ENCODE measurements at regions not wholly inside any gene's neighbourhood (a gene's known extent, or its start where the extent isn't known, plus 50 kb on each side); places are given as distances from the start of the nearest gene placed in this dataset.

DNA sequence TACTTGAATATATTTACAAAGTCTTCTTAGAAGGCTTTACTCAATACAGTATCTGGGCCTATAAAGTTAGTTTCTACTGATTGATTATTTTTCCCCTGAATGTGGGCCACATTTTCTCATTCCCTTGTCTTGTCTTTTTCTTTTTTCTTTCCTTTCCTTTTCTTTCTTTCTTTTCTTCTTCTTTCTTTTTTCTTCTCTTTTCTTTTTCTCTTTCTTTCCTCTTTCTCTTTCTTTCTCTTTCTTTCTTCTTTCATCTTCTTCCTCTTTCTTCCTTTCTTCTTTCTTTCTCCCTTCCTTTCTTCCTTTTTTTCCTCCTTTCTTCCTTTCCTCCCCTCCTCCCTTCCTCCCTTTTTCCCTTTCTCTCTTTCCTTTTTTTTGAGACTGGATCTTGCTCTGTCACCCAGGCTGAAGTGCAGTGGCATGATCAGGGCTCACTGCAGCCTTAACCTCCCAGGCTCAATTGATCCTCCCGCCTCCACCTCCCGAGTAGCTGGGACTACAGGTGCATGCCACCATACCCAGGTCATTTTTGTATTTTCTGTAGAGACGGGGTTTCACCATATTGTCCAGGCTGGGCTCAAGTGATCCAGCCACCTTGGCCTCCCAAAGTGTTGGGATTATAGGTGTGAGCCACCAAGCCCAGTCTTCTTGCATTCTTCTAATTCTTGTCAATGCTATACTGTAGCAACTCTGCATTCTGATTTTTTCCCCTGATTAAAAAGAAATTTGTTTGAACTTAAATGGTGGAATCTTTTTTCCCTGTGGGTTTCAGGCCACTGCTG lies 133.1 kb upstream of the FBXO11 start:
- H3K9me3 Mint-ChIP-seq (ENCODE audit: unreplicated experiment) = no peaks in the 10 kb centered on the region
- peaks cover 2% of the 10 kb centered on the region for H3K27me3 Mint-ChIP-seq (ENCODE audit: unreplicated experiment)
- TF ChIP-seq, protein P1, sequence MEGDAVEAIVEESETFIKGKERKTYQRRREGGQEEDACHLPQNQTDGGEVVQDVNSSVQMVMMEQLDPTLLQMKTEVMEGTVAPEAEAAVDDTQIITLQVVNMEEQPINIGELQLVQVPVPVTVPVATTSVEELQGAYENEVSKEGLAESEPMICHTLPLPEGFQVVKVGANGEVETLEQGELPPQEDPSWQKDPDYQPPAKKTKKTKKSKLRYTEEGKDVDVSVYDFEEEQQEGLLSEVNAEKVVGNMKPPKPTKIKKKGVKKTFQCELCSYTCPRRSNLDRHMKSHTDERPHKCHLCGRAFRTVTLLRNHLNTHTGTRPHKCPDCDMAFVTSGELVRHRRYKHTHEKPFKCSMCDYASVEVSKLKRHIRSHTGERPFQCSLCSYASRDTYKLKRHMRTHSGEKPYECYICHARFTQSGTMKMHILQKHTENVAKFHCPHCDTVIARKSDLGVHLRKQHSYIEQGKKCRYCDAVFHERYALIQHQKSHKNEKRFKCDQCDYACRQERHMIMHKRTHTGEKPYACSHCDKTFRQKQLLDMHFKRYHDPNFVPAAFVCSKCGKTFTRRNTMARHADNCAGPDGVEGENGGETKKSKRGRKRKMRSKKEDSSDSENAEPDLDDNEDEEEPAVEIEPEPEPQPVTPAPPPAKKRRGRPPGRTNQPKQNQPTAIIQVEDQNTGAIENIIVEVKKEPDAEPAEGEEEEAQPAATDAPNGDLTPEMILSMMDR (IDR thresholded peaks at IDR 0.05) = no peak
- no peak overlapping the region for H3K4me3 Mint-ChIP-seq (ENCODE audit: unreplicated experiment)
- H3K27ac Mint-ChIP-seq (ENCODE audit: unreplicated experiment) = no peak overlapping the region
- no peaks in the 10 kb centered on the region for H3K4me1 Mint-ChIP-seq (ENCODE audit: unreplicated experiment)
- H3K36me3 Mint-ChIP-seq (ENCODE audit: unreplicated experiment) = no peaks in the 10 kb centered on the region
- no peak for DNase-seq (ENCODE audit: extremely low spot score, unreplicated experiment)

DNA sequence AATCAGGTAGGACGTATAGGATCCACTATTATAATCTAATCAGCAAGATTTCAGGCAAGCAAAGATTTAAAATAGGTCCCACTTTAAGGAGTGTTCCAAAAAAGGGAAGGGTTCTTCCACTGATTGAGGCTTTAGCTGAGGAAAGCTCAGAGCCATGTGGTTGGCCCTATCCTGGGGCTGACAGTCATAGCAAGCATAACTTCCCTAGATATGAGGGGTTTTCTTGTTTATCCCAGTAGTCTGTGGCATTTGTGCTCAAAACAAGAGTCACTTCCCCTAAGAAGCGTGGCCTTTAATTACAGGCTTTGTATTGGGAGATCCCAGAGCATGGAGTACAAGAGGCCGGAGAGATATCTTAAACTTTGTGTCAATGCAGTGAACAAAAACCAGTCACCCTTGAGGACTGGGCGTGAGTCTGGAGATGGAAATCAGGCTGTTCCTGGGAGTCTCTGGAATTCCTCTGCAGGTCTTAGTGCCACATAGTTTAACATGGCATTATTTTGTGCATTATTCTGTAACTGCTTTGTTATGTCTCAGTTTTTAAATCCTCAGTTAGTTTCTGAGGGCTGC lies 136.9 kb upstream of the FBXO11 start:
- Mint-ChIP-seq H3K27ac (ENCODE audit: unreplicated experiment) (no peak overlapping the region), H3K36me3 (ENCODE audit: unreplicated experiment) (no peaks in the 10 kb centered on the region), H3K4me3 (ENCODE audit: unreplicated experiment) (no peak overlapping the region), H3K9me3 (ENCODE audit: unreplicated experiment) (no peaks in the 10 kb centered on the region), H3K4me1 (ENCODE audit: unreplicated experiment) (no peaks in the 10 kb centered on the region), H3K27me3 (ENCODE audit: unreplicated experiment) (no peaks in the 10 kb centered on the region)
- DNase-seq (ENCODE audit: extremely low spot score, unreplicated experiment) = no peak
- TF ChIP-seq, protein P1 (IDR thresholded peaks at IDR 0.05) = no peak

DNA sequence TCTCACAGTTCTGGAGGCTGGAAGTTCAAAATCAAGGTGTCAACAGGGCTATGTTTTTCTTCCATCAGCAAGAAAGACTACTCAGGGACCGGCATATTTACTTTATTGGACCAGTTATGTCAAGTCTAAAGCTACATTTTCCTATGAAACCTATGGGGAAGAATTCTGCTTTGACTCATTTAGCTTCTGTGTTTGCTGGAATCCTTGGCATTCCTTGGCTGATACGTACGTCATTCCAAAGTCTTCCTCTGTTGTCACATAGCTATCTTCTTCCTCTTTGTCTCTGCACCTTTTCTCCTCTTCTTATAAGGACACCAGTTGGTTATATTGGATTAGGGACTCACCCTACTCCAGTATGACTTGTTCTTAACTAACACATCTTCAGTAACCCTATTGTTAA lies 137.4 kb upstream of the FBXO11 start:
- Mint-ChIP-seq H3K4me1 (ENCODE audit: unreplicated experiment) (no peaks in the 10 kb centered on the region), H3K27me3 (ENCODE audit: unreplicated experiment) (no peaks in the 10 kb centered on the region), H3K4me3 (ENCODE audit: unreplicated experiment) (no peak overlapping the region), H3K9me3 (ENCODE audit: unreplicated experiment) (no peaks in the 10 kb centered on the region), H3K36me3 (ENCODE audit: unreplicated experiment) (no peaks in the 10 kb centered on the region), H3K27ac (ENCODE audit: unreplicated experiment) (no peak overlapping the region)
- DNase-seq (ENCODE audit: extremely low spot score, unreplicated experiment) = no peak
- TF ChIP-seq, protein P1 (IDR thresholded peaks at IDR 0.05) = no peak

DNA sequence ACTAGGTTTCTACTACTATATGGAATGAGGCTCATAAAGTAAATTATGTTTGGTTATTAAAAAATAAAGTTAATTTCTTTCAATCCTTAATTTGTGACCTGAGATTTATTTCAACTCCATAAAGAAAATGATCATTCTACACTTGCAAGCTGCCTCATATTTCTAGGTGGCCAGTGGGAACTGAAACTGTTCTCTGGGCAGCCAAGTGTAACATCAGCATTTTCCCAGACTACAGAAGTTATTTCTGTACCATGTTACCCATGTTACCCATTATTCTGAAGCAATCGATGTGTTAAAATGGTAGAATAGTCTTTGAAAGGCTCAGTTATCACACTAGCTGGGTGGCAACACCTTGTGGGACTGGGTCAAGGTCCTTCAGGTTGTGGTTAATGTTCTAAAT lies 139.3 kb upstream of the FBXO11 start:
- H3K27ac Mint-ChIP-seq (ENCODE audit: unreplicated experiment) = no peak overlapping the region
- no peaks in the 10 kb centered on the region for H3K36me3 Mint-ChIP-seq (ENCODE audit: unreplicated experiment)
- H3K4me3 Mint-ChIP-seq (ENCODE audit: unreplicated experiment) = no peak overlapping the region
- no peaks in the 10 kb centered on the region for H3K4me1 Mint-ChIP-seq (ENCODE audit: unreplicated experiment)
- no peak for DNase-seq (ENCODE audit: extremely low spot score, unreplicated experiment)
- H3K27me3 Mint-ChIP-seq (ENCODE audit: unreplicated experiment) = peaks cover 5% of the 10 kb centered on the region
- TF ChIP-seq, protein P1 (IDR thresholded peaks at IDR 0.05) = no peak
- H3K9me3 Mint-ChIP-seq (ENCODE audit: unreplicated experiment) = no peaks in the 10 kb centered on the region

- TF ChIP-seq, protein P1 (IDR thresholded peaks at IDR 0.05) = no peak
- no peak for DNase-seq (ENCODE audit: extremely low spot score, unreplicated experiment)
- Mint-ChIP-seq H3K27me3 (ENCODE audit: unreplicated experiment) (peaks cover 13% of the 10 kb centered on the region), H3K9me3 (ENCODE audit: unreplicated experiment) (no peaks in the 10 kb centered on the region), H3K36me3 (ENCODE audit: unreplicated experiment) (no peaks in the 10 kb centered on the region), H3K27ac (ENCODE audit: unreplicated experiment) (no peak overlapping the region), H3K4me3 (ENCODE audit: unreplicated experiment) (no peak overlapping the region), H3K4me1 (ENCODE audit: unreplicated experiment) (no peaks in the 10 kb centered on the region)
Measured at GRCh38 chr2:48048476-48049171, 142.3 kb upstream of the FBXO11 start.

Data from osteocyte (in vitro differentiated cells).